ENCODE measurements at regions not wholly inside any gene's neighbourhood (a gene's known extent, or its start where the extent isn't known, plus 50 kb on each side); places are given as distances from the start of the nearest gene placed in this dataset.

DNA sequence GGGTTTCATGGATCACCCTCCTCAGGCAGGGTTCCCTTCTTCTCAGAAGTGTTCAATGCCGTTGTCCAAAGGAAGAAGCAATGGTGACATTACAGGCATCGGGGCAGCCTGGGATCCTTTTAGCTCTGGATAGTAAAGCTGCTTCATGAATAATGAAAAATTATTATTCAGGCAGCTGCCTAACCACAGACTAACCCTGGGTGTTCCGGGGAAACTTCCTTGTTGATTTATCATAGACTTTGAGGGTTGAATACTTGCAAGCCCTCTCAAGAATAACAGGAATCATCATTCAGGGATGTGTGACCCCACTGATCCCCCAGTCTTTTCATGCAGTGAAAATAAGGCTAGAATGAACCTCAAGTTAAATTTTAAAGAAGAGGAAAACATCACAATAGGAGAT is 419.4 kb downstream of the MEIS1 start:
- no peak for TF ChIP-seq ZNF350 (tag by site-specific recombination; IDR thresholded peaks at IDR 0.05)
- TF ChIP-seq SP2 (tag by site-specific recombination; IDR thresholded peaks at IDR 0.05) = no peak
- TF ChIP-seq ZNF514 (tag by site-specific recombination; IDR thresholded peaks at IDR 0.05) = no peak
- TF ChIP-seq, protein P1, sequence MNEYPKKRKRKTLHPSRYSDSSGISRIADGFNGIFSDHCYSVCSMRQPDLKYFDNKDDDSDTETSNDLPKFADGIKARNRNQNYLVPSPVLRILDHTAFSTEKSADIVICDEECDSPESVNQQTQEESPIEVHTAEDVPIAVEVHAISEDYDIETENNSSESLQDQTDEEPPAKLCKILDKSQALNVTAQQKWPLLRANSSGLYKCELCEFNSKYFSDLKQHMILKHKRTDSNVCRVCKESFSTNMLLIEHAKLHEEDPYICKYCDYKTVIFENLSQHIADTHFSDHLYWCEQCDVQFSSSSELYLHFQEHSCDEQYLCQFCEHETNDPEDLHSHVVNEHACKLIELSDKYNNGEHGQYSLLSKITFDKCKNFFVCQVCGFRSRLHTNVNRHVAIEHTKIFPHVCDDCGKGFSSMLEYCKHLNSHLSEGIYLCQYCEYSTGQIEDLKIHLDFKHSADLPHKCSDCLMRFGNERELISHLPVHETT (tag by site-specific recombination; IDR thresholded peaks at IDR 0.05) = no peak
- TF ChIP-seq, protein P2, sequence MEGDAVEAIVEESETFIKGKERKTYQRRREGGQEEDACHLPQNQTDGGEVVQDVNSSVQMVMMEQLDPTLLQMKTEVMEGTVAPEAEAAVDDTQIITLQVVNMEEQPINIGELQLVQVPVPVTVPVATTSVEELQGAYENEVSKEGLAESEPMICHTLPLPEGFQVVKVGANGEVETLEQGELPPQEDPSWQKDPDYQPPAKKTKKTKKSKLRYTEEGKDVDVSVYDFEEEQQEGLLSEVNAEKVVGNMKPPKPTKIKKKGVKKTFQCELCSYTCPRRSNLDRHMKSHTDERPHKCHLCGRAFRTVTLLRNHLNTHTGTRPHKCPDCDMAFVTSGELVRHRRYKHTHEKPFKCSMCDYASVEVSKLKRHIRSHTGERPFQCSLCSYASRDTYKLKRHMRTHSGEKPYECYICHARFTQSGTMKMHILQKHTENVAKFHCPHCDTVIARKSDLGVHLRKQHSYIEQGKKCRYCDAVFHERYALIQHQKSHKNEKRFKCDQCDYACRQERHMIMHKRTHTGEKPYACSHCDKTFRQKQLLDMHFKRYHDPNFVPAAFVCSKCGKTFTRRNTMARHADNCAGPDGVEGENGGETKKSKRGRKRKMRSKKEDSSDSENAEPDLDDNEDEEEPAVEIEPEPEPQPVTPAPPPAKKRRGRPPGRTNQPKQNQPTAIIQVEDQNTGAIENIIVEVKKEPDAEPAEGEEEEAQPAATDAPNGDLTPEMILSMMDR (tag by site-specific recombination; IDR thresholded peaks at IDR 0.05) = no peak
- TF ChIP-seq, protein P3, sequence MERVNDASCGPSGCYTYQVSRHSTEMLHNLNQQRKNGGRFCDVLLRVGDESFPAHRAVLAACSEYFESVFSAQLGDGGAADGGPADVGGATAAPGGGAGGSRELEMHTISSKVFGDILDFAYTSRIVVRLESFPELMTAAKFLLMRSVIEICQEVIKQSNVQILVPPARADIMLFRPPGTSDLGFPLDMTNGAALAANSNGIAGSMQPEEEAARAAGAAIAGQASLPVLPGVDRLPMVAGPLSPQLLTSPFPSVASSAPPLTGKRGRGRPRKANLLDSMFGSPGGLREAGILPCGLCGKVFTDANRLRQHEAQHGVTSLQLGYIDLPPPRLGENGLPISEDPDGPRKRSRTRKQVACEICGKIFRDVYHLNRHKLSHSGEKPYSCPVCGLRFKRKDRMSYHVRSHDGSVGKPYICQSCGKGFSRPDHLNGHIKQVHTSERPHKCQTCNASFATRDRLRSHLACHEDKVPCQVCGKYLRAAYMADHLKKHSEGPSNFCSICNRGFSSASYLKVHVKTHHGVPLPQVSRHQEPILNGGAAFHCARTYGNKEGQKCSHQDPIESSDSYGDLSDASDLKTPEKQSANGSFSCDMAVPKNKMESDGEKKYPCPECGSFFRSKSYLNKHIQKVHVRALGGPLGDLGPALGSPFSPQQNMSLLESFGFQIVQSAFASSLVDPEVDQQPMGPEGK (tag by site-specific recombination; IDR thresholded peaks at IDR 0.05) = no peak
- no peak for TF ChIP-seq ZNF23 (tag by site-specific recombination; IDR thresholded peaks at IDR 0.05; ENCODE audit: borderline replicate concordance)
- TF ChIP-seq, protein P4, sequence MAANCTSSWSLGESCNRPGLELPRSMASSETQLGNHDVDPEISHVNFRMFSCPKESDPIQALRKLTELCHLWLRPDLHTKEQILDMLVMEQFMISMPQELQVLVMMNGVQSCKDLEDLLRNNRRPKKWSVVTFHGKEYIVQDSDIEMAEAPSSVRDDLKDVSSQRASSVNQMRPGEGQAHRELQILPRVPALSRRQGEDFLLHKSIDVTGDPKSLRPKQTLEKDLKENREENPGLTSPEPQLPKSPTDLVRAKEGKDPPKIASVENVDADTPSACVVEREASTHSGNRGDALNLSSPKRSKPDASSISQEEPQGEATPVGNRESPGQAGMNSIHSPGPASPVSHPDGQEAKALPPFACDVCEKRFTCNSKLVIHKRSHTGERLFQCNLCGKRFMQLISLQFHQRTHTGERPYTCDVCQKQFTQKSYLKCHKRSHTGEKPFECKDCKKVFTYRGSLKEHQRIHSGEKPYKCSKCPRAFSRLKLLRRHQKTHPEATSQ (tag by site-specific recombination; IDR thresholded peaks at IDR 0.05) = no peak
- no peak for TF ChIP-seq ZFP3 (tag by site-specific recombination; IDR thresholded peaks at IDR 0.05; ENCODE audit: low read depth)
- TF ChIP-seq, protein P5, sequence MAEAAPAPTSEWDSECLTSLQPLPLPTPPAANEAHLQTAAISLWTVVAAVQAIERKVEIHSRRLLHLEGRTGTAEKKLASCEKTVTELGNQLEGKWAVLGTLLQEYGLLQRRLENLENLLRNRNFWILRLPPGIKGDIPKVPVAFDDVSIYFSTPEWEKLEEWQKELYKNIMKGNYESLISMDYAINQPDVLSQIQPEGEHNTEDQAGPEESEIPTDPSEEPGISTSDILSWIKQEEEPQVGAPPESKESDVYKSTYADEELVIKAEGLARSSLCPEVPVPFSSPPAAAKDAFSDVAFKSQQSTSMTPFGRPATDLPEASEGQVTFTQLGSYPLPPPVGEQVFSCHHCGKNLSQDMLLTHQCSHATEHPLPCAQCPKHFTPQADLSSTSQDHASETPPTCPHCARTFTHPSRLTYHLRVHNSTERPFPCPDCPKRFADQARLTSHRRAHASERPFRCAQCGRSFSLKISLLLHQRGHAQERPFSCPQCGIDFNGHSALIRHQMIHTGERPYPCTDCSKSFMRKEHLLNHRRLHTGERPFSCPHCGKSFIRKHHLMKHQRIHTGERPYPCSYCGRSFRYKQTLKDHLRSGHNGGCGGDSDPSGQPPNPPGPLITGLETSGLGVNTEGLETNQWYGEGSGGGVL (tag by site-specific recombination; IDR thresholded peaks at IDR 0.05) = no peak
